ENCODE measurements at regions not wholly inside any gene's neighbourhood (a gene's known extent, or its start where the extent isn't known, plus 50 kb on each side); places are given as distances from the start of the nearest gene placed in this dataset.

GRCh38 chr14:42676636-42677035 lies 1070.0 kb downstream of the LRFN5 start:
- ChIA-PET POLR2A (no interaction called here), CTCF (ENCODE audit: low intra/inter-chr PET ratio, low total read pairs) (no interaction called here)
- BruUV-seq (replicated peaks) = no TSS peak
- Histone ChIP-seq H3K9ac (ENCODE audit: insufficient read depth, low read depth, low read length) (no peak overlapping the region), H3K4me1 (ENCODE audit: insufficient read depth, low read length) (no peaks in the 10 kb centered on the region), H3K79me2 (ENCODE audit: insufficient read depth, low read length) (no peaks in the 10 kb centered on the region), H3K27me3 (ENCODE audit: control insufficient read depth in 1 of 2, insufficient read depth in 2 of 2, low read length in 2 of 2) (no peaks in the 10 kb centered on the region), H3K9me3 (ENCODE audit: low read length) (peaks cover 86% of the 10 kb centered on the region), H2AFZ (ENCODE audit: low read length) (no peak overlapping the region), H3K4me3 (replicated peaks in 1 of 3; ENCODE audit: insufficient read depth in 1 of 3, low read depth in 2 of 3, low read length in 3 of 3) (no peak overlapping the region), H3K4me2 (ENCODE audit: low read depth, low read length) (no peak overlapping the region), H3K27ac (ENCODE audit: extremely low read length, insufficient read depth, low read length) (no peak overlapping the region), H4K20me1 (ENCODE audit: insufficient read depth, low read length) (no peaks in the 10 kb centered on the region), H3K36me3 (replicated peaks in 1 of 2; ENCODE audit: control insufficient read depth in 1 of 2, insufficient read depth in 2 of 2, low read length in 2 of 2) (no peaks in the 10 kb centered on the region)
- in situ Hi-C loops (cut with HindIII; ENCODE audit: extremely low pct_ligation_motif_present, low pct_unique_long_range_greater_than_20kb) = no loop called here
- WGBS (ENCODE audit: low lambda C conversion rate) = 4% methylated on average over 2 of the region's 2 CpGs
- DNase-seq (ENCODE audit: low spot score) (no peak), FAIRE-seq (no peak), ATAC-seq (no peak)
- intact Hi-C loops (cut with micrococcal nuclease; ENCODE audit: unreplicated experiment) = no loop called here
- peak; percentile 96 for TF ChIP-seq HNRNPK (IDR thresholded peaks at IDR 0.05; ENCODE audit: low read depth, low read length, poor library complexity, severe bottlenecking)
- TF ChIP-seq CSRNP2 (CRISPR knock-in tag; conservative IDR thresholded peaks at IDR 0.05; ENCODE audit: low read depth) = no peak

- FAIRE-seq = no peak
- CTCF ChIA-PET (ENCODE audit: low intra/inter-chr PET ratio, low total read pairs) = no interaction called here
- in situ Hi-C loops (cut with HindIII; ENCODE audit: extremely low pct_ligation_motif_present, low pct_unique_long_range_greater_than_20kb) = no loop called here
Observed at GRCh38 chr14:42673963-42674362, 1067.3 kb downstream of the LRFN5 start.

More at GRCh38 chr14:42673963-42674362, 1067.3 kb downstream of the LRFN5 start:
- no peak for ATAC-seq
- H3K4me2 ChIP-seq (ENCODE audit: low read depth, low read length) = no peak overlapping the region
- H3K4me3 ChIP-seq (replicated peaks in 1 of 3; ENCODE audit: insufficient read depth in 1 of 3, low read depth in 2 of 3, low read length in 3 of 3) = no peak overlapping the region
- H2AFZ ChIP-seq (ENCODE audit: low read length) = no peak overlapping the region
- DNase-seq (ENCODE audit: low spot score) = no peak
- POLR2A ChIA-PET = no interaction called here
- peaks cover 88% of the 10 kb centered on the region for H3K9me3 ChIP-seq (ENCODE audit: low read length)
- H3K27me3 ChIP-seq (ENCODE audit: control insufficient read depth in 1 of 2, insufficient read depth in 2 of 2, low read length in 2 of 2) = no peaks in the 10 kb centered on the region
- H3K9ac ChIP-seq (ENCODE audit: insufficient read depth, low read depth, low read length) = no peak overlapping the region
- H4K20me1 ChIP-seq (ENCODE audit: insufficient read depth, low read length) = no peaks in the 10 kb centered on the region
- no peak for TF ChIP-seq HOMEZ (CRISPR knock-in tag; IDR thresholded peaks at IDR 0.05; ENCODE audit: low read depth)
- TF ChIP-seq ZNF660 (CRISPR knock-in tag; IDR thresholded peaks at IDR 0.05; ENCODE audit: borderline replicate concordance, low read depth) = no peak
- no peak for TF ChIP-seq LBX2 (CRISPR knock-in tag; IDR thresholded peaks at IDR 0.05; ENCODE audit: borderline replicate concordance)
- no peak for TF ChIP-seq ZNF253 (CRISPR knock-in tag; IDR thresholded peaks at IDR 0.05; ENCODE audit: borderline replicate concordance)
- TF ChIP-seq MTERF4 (CRISPR knock-in tag; IDR thresholded peaks at IDR 0.05) = no peak
- no peak for TF ChIP-seq NONO (IDR thresholded peaks at IDR 0.05)
- no peak for TF ChIP-seq NONO (CRISPR knock-in tag; conservative IDR thresholded peaks at IDR 0.05)
- no peak for TF ChIP-seq ZNF468 (CRISPR knock-in tag; IDR thresholded peaks at IDR 0.05)
- no peak for TF ChIP-seq ZNF20 (CRISPR knock-in tag; IDR thresholded peaks at IDR 0.05)
- TF ChIP-seq ZNF7 (CRISPR knock-in tag; IDR thresholded peaks at IDR 0.05) = no peak
- TF ChIP-seq ZNF879 (CRISPR knock-in tag; IDR thresholded peaks at IDR 0.05) = no peak
- TF ChIP-seq ZNF260 (CRISPR knock-in tag; IDR thresholded peaks at IDR 0.05; ENCODE audit: borderline replicate concordance, low read depth) = no peak
- H3K36me3 ChIP-seq (replicated peaks in 1 of 2; ENCODE audit: control insufficient read depth in 1 of 2, insufficient read depth in 2 of 2, low read length in 2 of 2) = no peaks in the 10 kb centered on the region
- no peak overlapping the region for H3K27ac ChIP-seq (ENCODE audit: extremely low read length, insufficient read depth, low read length)
- H3K79me2 ChIP-seq (ENCODE audit: insufficient read depth, low read length) = no peaks in the 10 kb centered on the region
- no TSS peak for BruUV-seq (replicated peaks)
- no peaks in the 10 kb centered on the region for H3K4me1 ChIP-seq (ENCODE audit: insufficient read depth, low read length)
- intact Hi-C loops (cut with micrococcal nuclease; ENCODE audit: unreplicated experiment) = no loop called here
